HG03432 (cell line): ENCODE measurements at regions not wholly inside any gene's neighbourhood (a gene's known extent, or its start where the extent isn't known, plus 50 kb on each side); places are given as distances from the start of the nearest gene placed in this dataset.

ENCODE experiments used
- ATAC-seq: cut with Tn5 transposase; IDR thresholded peaks from one replicate; pipeline ENCODE4 v1.9.1; 2021; ENCODE audit warnings: mild to moderate bottlenecking, moderate library complexity; ENCODE audit not compliant: unreplicated experiment

GRCh38 chr6:14966096-14966905 is 279.6 kb upstream of the JARID2 start:
- ATAC-seq = no peak

GRCh38 chr6:14966906-14967711 is 278.8 kb upstream of the JARID2 start:
- ATAC-seq = no peak

GRCh38 chr6:14968056-14968637 is 277.7 kb upstream of the JARID2 start:
- no peak for ATAC-seq

GRCh38 chr6:14969126-14969525 is 276.7 kb upstream of the JARID2 start:
- ATAC-seq = no peak

GRCh38 chr6:14972379-14973067 is 273.3 kb upstream of the JARID2 start:
- no peak for ATAC-seq

- no peak for ATAC-seq
Observed at GRCh38 chr6:14974372-14974771, 271.5 kb upstream of the JARID2 start.

GRCh38 chr6:14974792-14975470 is 270.9 kb upstream of the JARID2 start:
- no peak for ATAC-seq

- ATAC-seq = no peak
Observed at GRCh38 chr6:14975471-14975817, 270.4 kb upstream of the JARID2 start.

- ATAC-seq = no peak
Observed at GRCh38 chr6:14977747-14978382, 268.0 kb upstream of the JARID2 start.

- no peak for ATAC-seq
Observed at GRCh38 chr6:14981960-14982359, 263.9 kb upstream of the JARID2 start.

GRCh38 chr6:14983599-14984518 is 262.0 kb upstream of the JARID2 start:
- no peak for ATAC-seq

GRCh38 chr6:14984519-14984853 is 261.4 kb upstream of the JARID2 start:
- no peak for ATAC-seq

- ATAC-seq = no peak
Observed at GRCh38 chr6:14985366-14985765, 260.5 kb upstream of the JARID2 start.

GRCh38 chr6:14986370-14986769 is 259.5 kb upstream of the JARID2 start:
- ATAC-seq = no peak

- no peak for ATAC-seq
Observed at GRCh38 chr6:14987490-14987889, 258.4 kb upstream of the JARID2 start.

- no peak for ATAC-seq
Observed at GRCh38 chr6:14992382-14992781, 253.5 kb upstream of the JARID2 start.

GRCh38 chr6:14995208-14995607 is 250.7 kb upstream of the JARID2 start:
- no peak for ATAC-seq

- no peak for ATAC-seq
Observed at GRCh38 chr6:14995966-14996602, 249.8 kb upstream of the JARID2 start.

GRCh38 chr6:14996892-14997291 is 249.0 kb upstream of the JARID2 start:
- no peak for ATAC-seq
